Urinary bladder (tissue), 3 donors: ENCODE measurements at regions not wholly inside any gene's neighbourhood (a gene's known extent, or its start where the extent isn't known, plus 50 kb on each side); places are given as distances from the start of the nearest gene placed in this dataset.

Experiments
- DNase-seq: peaks from one replicate; pipeline ENCODE4 v3.0.0-alpha.2; 2015; ENCODE audit errors: extremely low spot score
- H3K27ac ChIP-seq: one replicate; pipeline ENCODE4 v1.5.1; 2013; ENCODE audit warnings: low read depth, mild to moderate bottlenecking, moderate library complexity
- H3K36me3 ChIP-seq: one replicate; pipeline ENCODE4 v1.6.1; 2013; ENCODE audit warnings: mild to moderate bottlenecking, moderate library complexity; ENCODE audit not compliant: insufficient read depth
- H3K4me1 ChIP-seq: one replicate; pipeline ENCODE4 v1.6.1; 2013; ENCODE audit warnings: mild to moderate bottlenecking, moderate library complexity; ENCODE audit not compliant: insufficient read depth
- H3K4me3 ChIP-seq: one replicate; pipeline ENCODE4 v1.5.1; 2013; ENCODE audit warnings: low read depth, low read length
- WGBS: extraction: QIAGEN DNeasy Blood & Tissue Kit; methylation state at CpG from one replicate; pipeline ENCODE4 v1.1.7; 2013; 5-methylcytosine and 5-hydroxymethylcytosine counted together
- donor health status: healthy with polysubstance abuse.
- donor health status: healthy.

DNA sequence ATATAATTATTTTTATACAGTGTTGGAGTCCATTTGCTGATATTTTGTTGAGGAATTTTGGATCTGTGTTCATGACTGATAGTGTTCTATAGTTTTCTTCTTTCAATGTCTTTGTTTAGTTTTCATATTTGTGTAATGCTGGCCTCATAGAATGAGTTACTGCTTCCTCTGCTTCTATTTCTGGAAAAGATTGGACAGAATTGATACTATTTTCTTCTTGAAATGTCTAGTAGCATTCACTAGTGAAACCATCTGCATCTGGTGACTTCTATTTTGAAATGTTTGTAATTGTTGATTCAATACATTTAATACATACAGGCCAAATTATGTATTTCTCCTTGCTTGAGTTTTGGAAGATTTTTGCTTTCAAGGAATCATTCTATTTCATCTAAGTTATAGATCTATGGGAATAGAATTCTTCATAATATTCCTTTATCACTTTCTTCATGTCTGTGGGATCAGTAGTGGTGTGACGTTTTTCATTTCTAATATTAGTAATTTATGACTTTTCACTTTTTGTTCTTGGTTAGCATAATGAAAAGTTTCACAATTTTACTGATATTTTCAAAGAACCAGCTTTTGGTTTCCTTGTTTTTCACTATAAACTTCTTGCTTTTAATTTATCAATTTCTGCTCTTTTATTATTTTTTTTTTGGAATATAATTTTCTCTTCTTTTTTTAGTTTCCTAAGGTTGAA lies 509.9 kb upstream of the VRK2 start:
- Histone ChIP-seq H3K4me1 (no peaks in the 10 kb centered on the region), H3K36me3 (no peaks in the 10 kb centered on the region), H3K4me3 (no peak overlapping the region), H3K27ac (no peak overlapping the region)
- 0% methylated on average over 1 of the region's 1 CpG for WGBS
- DNase-seq, result no peak

- WGBS, result 73% methylated on average over 3 of the region's 3 CpGs
- no peaks in the 10 kb centered on the region for H3K36me3 ChIP-seq
- DNase-seq, result no peak
- H3K27ac ChIP-seq, result no peak overlapping the region
- no peak overlapping the region for H3K4me3 ChIP-seq
- no peaks in the 10 kb centered on the region for H3K4me1 ChIP-seq
Measured at GRCh38 chr2:57539761-57540160, 506.8 kb upstream of the VRK2 start.

DNA sequence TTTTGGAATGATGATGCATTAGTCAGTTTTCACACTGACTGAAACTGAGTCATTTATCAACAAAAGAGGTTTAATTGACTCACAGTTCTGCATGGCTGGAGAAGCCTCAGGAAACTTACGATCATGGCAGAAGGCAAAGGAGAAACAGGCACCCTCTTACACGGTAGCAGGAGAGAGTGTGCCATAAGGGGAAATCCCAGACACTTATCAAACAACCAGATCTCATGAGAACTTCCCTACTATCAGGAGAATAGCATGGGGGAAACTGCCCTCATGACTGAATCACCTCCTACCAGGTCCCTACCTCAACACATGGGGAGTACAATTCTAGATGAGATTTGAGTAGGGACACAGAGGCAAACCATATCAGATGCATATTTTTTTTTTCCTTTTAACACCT lies 504.5 kb upstream of the VRK2 start:
- Histone ChIP-seq H3K4me1 (no peaks in the 10 kb centered on the region), H3K36me3 (no peaks in the 10 kb centered on the region), H3K27ac (no peak overlapping the region), H3K4me3 (no peak overlapping the region)
- 49% methylated on average over 2 of the region's 2 CpGs for WGBS
- no peak for DNase-seq

DNA sequence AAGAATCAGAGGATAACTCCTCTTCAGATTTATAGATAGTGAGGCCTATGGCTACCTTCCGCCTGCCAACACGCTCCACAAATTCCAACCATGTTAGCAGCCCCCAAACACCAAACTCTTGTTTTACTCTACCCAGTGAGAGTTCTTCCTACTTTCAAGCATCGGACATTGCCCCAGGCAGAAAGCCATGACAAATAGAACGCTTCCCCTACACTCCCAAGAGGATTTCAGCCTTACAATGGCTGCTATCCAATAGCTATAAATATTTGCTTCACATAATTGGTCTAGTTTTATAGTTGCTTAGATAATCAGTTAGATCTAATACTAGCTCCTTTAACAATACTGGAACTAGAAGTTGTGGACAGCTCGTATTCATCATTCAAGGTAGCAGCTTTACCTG lies 503.4 kb upstream of the VRK2 start:
- Histone ChIP-seq H3K27ac (no peak overlapping the region), H3K4me1 (no peaks in the 10 kb centered on the region), H3K36me3 (no peaks in the 10 kb centered on the region), H3K4me3 (no peak overlapping the region)
- WGBS, result 75% methylated on average over 5 of the region's 5 CpGs
- no peak for DNase-seq

DNA sequence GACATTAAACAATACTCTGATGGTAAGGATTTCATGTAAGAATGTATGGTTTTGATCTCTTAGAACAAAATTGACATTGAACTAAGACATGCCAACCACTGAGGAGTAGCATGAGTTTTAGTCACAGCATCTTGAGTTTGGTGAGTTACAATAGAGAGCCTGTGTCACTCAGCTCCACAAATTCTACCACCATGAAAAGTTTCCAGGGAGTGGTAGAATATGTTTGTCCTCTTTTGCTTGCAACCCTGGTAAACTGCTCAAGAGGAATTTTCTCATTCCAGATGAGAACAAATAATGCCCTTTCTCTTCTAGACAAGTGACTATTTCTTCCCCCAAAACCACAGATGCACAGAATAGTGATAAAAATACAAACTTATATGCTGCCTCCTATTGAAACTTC lies 502.0 kb upstream of the VRK2 start:
- DNase-seq, result no peak
- Histone ChIP-seq H3K36me3 (no peaks in the 10 kb centered on the region), H3K4me1 (no peaks in the 10 kb centered on the region), H3K27ac (no peak overlapping the region), H3K4me3 (no peak overlapping the region)

GRCh38 chr2:57546478-57546877 lies 500.1 kb upstream of the VRK2 start:
- H3K27ac ChIP-seq, result no peak overlapping the region
- no peaks in the 10 kb centered on the region for H3K36me3 ChIP-seq
- H3K4me3 ChIP-seq, result no peak overlapping the region
- H3K4me1 ChIP-seq, result no peaks in the 10 kb centered on the region
- no peak for DNase-seq

GRCh38 chr2:57549642-57550102 lies 496.9 kb upstream of the VRK2 start:
- Histone ChIP-seq H3K27ac (no peak overlapping the region), H3K4me3 (no peak overlapping the region), H3K4me1 (no peaks in the 10 kb centered on the region), H3K36me3 (peaks cover 1% of the 10 kb centered on the region)
- 37% methylated on average over 5 of the region's 5 CpGs for WGBS
- no peak for DNase-seq

DNA sequence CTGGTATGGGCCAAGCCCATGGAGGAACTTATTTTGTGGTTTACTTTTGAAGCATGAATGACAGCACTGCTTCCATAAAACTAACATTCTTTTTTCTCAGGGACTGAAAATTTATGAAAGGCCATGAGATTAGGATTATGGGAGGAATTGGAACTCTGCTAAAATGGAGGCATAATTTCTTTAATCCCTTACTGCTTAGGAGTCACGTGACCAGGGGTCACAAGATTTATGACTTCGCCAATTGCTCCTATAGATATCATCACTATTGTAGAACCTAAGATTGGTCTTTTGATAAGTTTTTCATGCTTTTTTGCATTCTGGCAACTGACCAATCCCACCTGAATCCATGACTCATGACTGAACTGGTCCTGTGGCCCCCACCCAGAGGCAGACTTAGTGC lies 495.7 kb upstream of the VRK2 start:
- H3K27ac ChIP-seq, result no peak overlapping the region
- H3K36me3 ChIP-seq, result peaks cover 1% of the 10 kb centered on the region
- 58% methylated on average over 2 of the region's 2 CpGs for WGBS
- H3K4me1 ChIP-seq, result no peaks in the 10 kb centered on the region
- no peak for DNase-seq
- H3K4me3 ChIP-seq, result no peak overlapping the region

DNA sequence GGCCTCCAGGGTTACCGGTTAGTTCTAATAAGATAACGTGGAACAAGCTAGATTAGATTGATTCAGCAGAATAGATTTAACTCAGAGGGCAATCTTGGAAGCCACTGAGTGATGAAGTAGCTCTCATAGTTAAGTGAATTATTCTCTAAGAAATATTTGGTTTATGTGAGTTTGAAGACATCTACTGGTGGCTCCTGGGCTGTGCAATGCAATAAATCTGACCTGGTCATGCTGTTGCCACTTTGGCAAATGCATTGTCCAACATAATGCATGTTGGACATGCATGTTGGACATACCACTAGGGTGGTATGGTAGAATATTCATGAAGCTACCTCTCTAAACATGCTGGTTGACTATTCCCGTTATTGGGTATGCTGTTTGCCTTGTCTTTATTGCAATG lies 493.7 kb upstream of the VRK2 start:
- WGBS, result 88% methylated on average over 3 of the region's 3 CpGs
- H3K4me1 ChIP-seq, result no peaks in the 10 kb centered on the region
- no peak overlapping the region for H3K4me3 ChIP-seq
- peaks cover 1% of the 10 kb centered on the region for H3K36me3 ChIP-seq
- no peak for DNase-seq
- H3K27ac ChIP-seq, result no peak overlapping the region

DNA sequence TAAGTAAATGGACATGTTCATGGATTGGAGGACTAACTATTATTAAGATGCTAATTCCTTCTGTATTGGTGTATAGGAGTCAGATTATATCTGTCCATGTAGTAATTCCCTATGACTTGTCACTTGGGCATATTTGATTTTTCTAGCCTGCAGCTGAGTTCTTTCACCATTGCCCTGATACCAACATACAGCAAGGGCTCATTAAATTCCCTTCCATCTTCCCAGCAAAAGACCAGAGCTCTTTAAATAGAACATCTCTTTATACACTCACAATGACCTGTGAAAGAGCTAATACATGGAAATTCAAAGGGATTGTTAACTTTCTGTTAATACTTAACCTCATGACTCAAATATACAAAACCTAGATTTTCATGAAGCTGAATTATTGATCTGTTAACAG lies 492.3 kb upstream of the VRK2 start:
- H3K4me1 ChIP-seq, result no peaks in the 10 kb centered on the region
- peaks cover 1% of the 10 kb centered on the region for H3K36me3 ChIP-seq
- DNase-seq, result no peak
- no peak overlapping the region for H3K4me3 ChIP-seq
- H3K27ac ChIP-seq, result no peak overlapping the region

DNA sequence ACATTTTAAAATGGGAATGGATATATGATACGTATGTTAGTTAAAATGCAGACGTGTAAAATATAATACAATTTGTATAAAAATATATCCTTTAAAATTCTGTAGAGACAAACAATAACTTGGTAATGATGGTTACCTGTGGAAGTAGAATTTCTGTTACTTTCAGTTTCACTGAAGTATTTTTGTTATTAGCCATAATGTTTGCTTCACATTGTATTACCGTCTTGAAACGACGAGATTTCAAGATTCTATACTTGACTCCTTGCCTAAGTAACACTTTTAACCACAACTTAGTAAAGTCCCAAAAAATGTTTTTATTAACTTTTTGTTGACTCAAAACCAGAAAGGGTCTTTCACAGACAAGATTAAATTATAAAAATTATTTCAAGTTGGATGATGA lies 488.3 kb upstream of the VRK2 start:
- DNase-seq, result no peak
- H3K27ac ChIP-seq, result no peak overlapping the region
- WGBS, result 80% methylated on average over 5 of the region's 5 CpGs
- no peaks in the 10 kb centered on the region for H3K4me1 ChIP-seq
- peaks cover 1% of the 10 kb centered on the region for H3K36me3 ChIP-seq
- H3K4me3 ChIP-seq, result no peak overlapping the region

DNA sequence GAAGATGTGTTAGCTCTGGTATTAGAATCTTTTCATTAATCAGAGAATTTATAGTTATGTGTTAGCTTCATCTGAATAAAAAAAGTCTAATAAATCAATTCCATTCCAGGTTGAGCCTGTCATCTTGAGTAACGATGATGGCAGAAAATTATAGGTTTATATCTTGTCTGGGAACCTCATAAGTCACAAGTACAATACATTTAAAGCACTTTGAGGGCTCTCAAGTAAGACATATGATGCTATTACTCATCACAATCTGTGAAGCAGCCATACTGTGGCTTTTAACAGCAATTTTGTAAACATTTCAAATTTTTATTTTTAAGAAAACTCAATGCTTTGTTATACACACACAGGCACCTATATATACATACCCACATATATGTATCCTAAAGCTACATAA lies 484.1 kb upstream of the VRK2 start:
- WGBS, result 71% methylated on average over 1 of the region's 1 CpG
- Histone ChIP-seq H3K4me3 (no peak overlapping the region), H3K36me3 (no peaks in the 10 kb centered on the region), H3K4me1 (no peaks in the 10 kb centered on the region), H3K27ac (no peak overlapping the region)
- no peak for DNase-seq

- 87% methylated on average over 3 of the region's 3 CpGs for WGBS
- no peaks in the 10 kb centered on the region for H3K4me1 ChIP-seq
- no peaks in the 10 kb centered on the region for H3K36me3 ChIP-seq
- H3K4me3 ChIP-seq, result no peak overlapping the region
- no peak for DNase-seq
- H3K27ac ChIP-seq, result no peak overlapping the region
Measured at GRCh38 chr2:57563015-57563414, 483.6 kb upstream of the VRK2 start.

DNA sequence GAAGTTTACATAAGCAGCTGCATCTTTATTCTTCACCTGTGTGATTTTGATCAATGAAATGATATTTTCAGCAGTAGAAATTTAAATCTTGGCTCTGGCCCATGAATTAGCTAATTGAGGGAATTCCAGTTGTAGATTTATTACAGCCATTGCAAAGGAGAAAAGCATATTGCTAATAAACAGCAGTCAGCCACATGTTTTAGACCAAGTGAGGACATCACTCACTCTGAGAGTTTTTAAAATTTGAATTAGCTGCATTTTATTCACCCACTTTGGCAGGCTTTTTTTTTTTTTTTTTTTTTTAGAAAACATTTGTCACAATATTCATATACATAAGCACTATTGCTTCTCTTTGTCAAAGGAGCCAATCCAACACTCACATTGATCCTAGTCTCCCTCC lies 479.4 kb upstream of the VRK2 start:
- no peak overlapping the region for H3K27ac ChIP-seq
- H3K36me3 ChIP-seq, result no peaks in the 10 kb centered on the region
- no peak for DNase-seq
- H3K4me3 ChIP-seq, result no peak overlapping the region
- H3K4me1 ChIP-seq, result no peaks in the 10 kb centered on the region

- Histone ChIP-seq H3K4me3 (no peak overlapping the region), H3K27ac (no peak overlapping the region)
- no peak for DNase-seq
Measured at GRCh38 chr2:57569396-57569795, 477.2 kb upstream of the VRK2 start.

More at GRCh38 chr2:57569396-57569795, 477.2 kb upstream of the VRK2 start:
- Histone ChIP-seq H3K36me3 (no peaks in the 10 kb centered on the region), H3K4me1 (no peaks in the 10 kb centered on the region)
